IPS-NIHi7 (cell line): ENCODE measurements at regions not wholly inside any gene's neighbourhood (a gene's known extent, or its start where the extent isn't known, plus 50 kb on each side); places are given as distances from the start of the nearest gene placed in this dataset.
"Not testable (repeated sequence)": the region's sequence is repeated elsewhere in the genome, so short reads cannot be mapped to it uniquely, and the experiment has no call there.

ENCODE experiments used
- DNase-seq: peaks from one replicate; pipeline ENCODE4 v3.0.0; 2012; ENCODE audit warnings: mixed read lengths; ENCODE audit errors: extremely low spot score

DNA sequence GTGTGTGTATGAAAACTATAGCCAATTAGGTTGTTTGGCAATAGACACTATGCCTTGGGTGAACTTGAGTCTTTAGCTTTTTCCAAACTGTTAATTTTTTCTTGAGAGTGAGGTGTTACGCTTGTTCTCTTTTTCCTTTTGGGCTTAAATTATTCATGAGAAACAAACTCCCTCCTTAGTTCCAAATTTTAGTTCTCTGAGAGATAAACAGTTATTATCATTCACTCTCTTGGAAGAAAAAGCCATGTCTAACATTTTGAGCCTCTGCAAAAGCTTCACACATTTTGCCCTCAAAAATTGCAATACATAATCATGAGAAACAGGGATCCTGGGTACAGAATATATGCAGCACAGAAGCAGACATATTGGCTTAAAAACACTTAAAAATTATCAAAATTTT, 1353.9 kb upstream of the MAP3K7 start:
- DNase-seq = no peak

DNA sequence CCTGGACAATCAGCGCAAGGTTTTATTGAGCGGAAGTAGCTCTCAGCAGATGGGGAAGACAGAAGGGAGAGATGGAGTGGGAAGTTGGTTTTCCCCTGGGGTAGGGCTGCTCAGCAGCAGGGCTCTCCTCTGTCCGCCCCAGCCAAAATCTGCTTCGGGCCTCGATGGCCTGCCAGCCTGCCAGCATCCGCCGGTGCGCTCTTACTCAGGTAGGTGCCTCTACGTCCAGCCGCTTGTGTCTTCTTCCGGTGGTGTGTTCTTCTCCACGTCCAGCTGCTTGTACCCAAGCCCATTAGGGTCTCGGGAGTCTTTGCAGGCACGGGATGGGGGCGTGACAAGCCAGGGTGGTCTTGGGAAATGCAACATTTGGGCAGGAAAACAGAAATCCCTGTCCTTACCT, 1340.0 kb upstream of the MAP3K7 start:
- DNase-seq = no peak

DNA sequence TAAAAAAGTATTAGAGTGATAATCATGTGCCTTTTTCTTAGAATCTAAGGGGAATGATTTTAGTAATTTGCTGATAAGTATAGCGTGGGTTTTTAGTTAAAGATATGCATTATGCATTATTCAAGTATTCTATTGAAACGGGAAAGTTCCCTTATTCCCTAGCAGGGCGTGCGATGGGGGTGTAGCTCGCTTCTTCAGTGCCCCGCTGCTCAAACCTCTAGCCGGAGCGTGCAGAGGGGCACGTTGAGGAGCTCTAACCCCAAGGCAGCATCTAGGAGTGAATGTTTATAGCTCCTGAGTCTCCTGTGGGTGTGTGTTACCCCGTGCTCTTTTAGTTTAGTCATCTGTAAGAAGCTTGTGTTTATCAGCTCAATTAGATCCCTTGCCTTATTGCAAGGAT, 1339.5 kb upstream of the MAP3K7 start:
- DNase-seq = no peak

DNA sequence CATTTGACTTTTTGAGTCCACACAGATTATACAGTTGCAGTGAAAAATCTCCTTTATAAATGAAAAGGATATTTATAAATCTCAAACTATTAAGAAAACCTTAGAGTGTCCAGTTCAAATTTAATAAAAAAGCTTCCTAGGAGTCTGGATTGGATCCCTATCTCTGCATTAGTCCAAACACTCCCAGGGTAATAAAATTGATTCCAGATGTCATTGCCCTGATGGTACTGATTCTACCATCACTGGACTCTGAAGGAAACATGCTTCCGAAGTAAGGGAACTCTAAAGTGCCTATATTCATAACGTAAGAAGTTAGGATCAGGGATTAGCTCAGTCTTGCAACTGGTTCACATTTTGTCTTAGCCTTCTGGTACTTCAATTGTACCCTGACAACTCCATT, 1325.1 kb upstream of the MAP3K7 start:
- no peak for DNase-seq

- DNase-seq = no peak
These were observed 1317.8 kb upstream of the MAP3K7 start for GRCh38 chr6:91904586-91905164.

DNA sequence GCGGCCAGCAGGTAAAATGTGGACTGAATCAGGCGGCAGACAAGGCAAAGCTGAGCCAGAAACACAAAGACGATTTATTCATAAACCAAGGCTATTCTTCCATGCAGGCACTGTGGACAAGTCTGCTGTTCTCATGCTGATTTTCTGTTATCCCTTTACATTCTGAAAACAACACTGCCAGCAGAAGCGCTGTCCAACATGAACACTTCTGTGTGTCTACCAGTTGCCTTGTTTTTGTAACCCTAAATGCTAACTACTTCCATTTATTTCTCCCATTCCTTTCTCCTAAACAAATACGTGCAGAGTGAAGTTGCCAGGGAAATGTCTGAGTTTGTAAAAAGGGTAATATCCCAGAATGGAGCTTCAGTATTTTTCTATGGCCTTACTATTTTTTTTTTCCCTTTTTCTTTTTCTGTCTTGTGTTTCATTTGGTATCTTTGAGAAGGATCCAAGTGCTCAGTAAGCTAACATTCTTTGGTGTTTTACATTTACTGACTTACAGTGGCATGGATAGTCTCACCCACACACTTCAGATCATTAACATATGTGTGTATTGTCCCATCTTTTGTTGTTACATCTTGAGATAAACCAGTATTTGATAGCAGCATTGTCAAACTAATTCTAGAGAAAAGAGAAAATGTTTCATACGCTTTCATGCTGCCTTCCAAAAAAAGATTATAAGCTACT, 1308.9 kb upstream of the MAP3K7 start:
- DNase-seq = no peak

- DNase-seq = no peak
These were observed 1299.4 kb upstream of the MAP3K7 start for GRCh38 chr6:91886183-91886795.

DNA sequence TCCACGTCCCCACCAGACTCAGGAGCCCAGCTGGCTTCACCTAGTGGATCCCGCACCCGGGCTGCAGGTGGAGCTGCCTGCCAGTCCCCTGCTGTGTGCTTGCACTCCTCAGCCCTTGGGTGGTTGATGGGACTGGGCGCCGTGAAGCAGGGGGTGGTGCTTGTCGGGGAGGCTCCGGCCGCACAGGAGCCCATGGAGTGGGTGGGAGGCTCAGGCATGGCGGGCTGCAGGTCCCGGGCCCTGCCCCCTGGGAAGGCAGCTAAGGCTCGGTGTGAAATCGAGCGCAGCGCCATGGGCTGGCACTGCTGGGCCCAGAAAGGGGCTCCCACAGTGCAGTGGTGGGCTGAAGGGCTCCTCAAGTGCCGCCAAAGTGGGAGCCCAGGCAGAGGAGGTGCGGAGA, 1294.9 kb upstream of the MAP3K7 start:
- DNase-seq = not testable (repeated sequence)

GRCh38 chr6:91879386-91879995, 1292.6 kb upstream of the MAP3K7 start:
- no peak for DNase-seq

GRCh38 chr6:91877994-91878393, 1291.1 kb upstream of the MAP3K7 start:
- no peak for DNase-seq

- DNase-seq = no peak
These were observed 1288.1 kb upstream of the MAP3K7 start for GRCh38 chr6:91874971-91875370.

DNA sequence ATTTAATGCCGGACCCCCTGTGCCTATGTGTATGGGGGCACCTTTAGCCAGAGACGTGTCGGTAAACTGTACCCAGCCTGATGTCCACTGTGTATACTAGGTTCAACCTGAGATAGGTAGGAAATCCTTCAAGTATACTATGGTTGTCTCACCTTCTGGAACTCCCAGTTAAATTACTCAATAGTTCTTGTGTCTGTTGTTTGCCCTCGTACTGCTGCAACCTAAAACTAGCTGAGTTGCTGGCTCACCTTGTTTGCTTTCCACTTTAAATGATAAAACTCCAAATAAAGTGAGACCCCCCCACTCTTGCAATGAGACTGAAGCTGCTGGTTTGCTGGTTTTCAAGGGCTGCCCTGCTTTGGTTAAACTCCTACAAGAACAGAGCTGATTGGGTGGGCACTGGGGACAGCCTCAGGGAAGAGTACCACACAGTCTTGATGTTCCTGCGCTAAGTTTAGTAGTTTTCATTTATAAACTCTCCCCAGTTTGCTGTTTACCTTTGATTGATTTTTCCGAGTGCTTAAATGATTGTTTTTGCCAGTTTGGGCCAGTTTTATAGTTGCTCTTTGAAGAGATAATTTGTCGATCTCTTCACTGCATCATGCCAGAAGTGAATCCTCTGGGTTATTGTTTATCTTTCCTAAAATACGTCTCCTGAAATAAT, 1281.8 kb upstream of the MAP3K7 start:
- DNase-seq = no peak

GRCh38 chr6:91865889-91866288, 1279.0 kb upstream of the MAP3K7 start:
- no peak for DNase-seq

DNA sequence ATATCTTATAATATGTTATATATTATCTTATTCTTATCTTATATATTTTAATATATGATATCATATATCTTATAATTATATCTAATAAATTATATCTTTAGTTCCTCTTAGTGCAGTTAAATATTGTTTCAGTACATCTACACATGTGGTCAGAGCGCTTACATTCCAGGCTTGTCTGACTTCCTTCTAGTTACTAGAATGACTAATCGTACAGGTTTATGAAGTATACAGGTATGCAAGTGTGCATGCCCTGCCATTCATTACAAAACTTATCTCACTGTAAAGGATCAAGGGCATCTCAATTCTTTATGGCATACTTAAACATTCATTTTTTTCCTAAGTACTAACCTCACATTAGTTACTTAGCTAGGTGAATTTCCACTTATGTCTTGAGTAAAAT, 1278.0 kb upstream of the MAP3K7 start:
- DNase-seq = no peak

DNA sequence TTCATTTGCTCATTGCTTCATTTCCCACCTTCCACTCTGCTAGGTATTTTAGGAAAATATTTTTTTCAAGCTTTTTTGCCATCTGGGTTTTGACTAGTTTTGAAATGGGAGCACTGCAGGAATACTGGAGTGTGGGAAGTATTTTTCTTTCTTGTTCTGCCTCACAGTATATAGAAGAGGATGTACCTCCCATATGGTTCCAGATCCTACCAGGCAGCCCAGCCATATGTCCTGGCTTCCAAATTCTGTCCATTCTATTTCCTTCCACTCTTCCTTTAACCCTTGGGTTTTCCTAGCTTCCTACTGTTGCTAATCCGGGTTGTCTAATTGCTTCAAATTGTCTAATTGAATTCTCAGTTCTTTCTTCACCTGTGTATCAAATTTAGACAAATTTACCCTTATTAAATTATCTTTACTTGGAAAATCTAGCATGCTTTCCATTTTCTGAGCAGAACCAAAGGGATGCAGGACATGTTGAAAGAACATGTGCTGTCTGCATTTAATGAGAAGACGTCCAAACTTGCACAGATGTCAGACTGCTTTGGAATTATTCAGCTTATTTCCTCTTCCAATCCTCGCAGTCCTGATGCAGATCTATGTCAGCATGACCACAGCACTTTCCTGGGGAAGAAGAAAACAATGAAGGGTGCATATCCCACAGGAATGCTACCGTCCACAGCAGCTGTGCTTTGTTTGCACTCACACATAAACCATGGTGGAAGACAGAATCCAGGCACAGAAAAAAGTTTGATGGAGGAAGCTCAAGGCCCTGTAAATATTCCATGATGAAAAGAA, 1273.9 kb upstream of the MAP3K7 start:
- DNase-seq = no peak

DNA sequence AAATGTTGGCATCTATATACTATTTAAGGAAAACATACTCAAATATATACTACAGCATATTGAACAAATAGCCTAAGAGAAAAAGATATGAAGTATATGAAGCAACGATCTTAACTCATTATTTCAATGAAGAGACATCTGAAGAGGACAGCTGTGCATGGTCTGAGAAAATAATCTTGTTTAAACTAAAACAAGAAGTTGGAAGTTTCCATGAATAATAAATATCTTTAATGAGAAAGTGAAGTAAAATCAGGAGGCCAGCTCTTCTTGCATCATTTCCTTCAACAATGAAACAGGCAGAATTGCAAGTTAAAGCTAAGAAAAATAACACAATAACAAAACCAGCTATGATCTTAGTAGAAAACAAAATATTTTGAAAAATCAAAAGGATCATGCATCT, 1265.4 kb upstream of the MAP3K7 start:
- DNase-seq = no peak

DNA sequence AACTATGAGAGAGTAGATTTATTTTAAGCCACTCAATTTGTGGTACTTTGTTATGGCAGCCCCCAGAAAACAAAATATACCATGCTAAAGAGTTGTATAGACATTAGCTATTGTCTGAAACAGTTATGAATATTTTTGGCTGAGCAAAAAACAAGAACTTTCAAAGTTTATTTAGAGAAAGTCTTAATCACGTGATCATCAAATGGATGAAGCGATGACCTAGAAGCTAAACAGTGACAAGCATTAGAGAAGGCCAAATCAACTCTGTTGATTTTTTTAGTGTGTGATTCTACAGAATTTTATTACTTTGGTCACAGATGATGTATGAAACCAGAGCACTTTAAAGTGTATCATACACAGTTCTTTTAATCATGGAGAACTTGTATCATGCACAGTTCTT, 1247.9 kb upstream of the MAP3K7 start:
- DNase-seq = no peak

DNA sequence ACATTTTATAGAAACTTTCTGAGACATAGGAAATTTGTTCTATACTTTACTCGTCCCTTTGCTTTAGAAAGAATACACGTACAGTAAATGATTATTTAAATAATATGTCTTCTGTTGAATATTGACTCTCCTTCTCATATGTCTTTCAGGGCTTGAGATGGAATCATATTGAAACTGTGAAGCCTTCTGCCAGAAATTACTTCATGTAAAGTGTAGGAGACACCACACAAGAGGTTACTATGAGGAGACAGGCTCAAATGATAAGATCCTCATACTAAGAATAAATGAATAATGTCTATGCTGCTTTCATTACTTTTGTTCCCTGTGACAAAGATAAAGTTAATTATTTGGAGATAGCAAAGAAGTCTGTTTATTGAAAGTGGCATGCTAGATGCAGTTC, 1240.3 kb upstream of the MAP3K7 start:
- no peak for DNase-seq

DNA sequence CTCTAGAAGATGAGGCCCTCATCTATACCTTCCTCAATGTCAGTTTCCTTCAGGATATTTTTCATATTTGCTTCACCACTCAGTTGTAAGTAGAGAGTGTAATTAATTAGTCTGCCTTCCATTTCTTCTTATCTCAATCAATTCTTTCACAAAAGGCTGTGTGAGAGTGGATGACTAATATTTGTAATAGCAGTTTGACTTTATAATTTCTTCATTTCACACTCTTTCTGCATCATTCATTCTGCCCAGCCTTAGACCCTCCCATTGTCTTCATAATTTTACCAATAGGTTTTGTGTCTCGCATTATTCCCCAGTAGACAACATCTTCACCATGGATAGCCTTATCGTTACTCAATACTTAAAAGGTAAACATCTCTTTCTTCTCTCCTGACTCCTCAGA, 1239.3 kb upstream of the MAP3K7 start:
- DNase-seq = no peak

GRCh38 chr6:91824331-91824730, 1237.5 kb upstream of the MAP3K7 start:
- DNase-seq = no peak

DNA sequence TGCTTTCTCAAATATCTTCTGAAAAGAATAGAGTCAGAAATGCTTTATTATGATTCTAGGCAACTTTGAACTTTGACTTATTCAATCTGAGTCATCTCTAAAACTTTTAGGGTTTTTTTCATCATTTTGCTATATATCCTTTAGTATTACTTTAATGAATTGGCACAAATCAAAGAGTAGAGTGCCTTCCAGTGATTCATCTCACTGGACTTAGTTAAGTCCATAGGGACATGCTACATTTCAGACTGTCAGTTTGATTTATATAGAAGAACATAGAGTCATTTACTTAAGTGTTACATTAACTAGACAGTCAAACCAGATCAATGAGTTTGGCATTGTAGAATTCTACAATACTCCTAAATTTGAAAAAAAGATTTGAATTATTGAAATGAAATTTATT, 1235.7 kb upstream of the MAP3K7 start:
- no peak for DNase-seq

- no peak for DNase-seq
These were observed 1229.5 kb upstream of the MAP3K7 start for GRCh38 chr6:91816335-91816734.
